MM.1S (cell line): ENCODE measurements at regions not wholly inside any gene's neighbourhood (a gene's known extent, or its start where the extent isn't known, plus 50 kb on each side); places are given as distances from the start of the nearest gene placed in this dataset.

Source experiments
- DNase-seq: peaks from one replicate; pipeline ENCODE4 v3.0.0-alpha.2; 2015
- H2AFZ ChIP-seq: fragments of 300-600 bp; sonication (generic); 2 replicates; pipeline ENCODE4 v1.6.0; 2016; ENCODE audit warnings: antibody characterized with exemption, low read length
- H3F3A ChIP-seq: fragments of 300-600 bp; sonication (generic); 2 replicates; pipeline ENCODE4 v1.6.1; 2016; ENCODE audit warnings: mild to moderate bottlenecking, antibody characterized with exemption, low read length, moderate library complexity, mixed read lengths; ENCODE audit not compliant: insufficient read depth
- H3K27ac ChIP-seq: fragments of 300-600 bp; sonication (generic); 2 replicates; pipeline ENCODE4 v1.5.1; 2016; ENCODE audit warnings: mild to moderate bottlenecking, low read length
- H3K27me3 ChIP-seq: fragments of 300-600 bp; sonication (generic); replicated peaks from 2 replicates; pipeline ENCODE4 v1.6.0; 2016; ENCODE audit warnings: low read length; ENCODE audit not compliant: insufficient read depth
- H3K36me3 ChIP-seq: fragments of 300-600 bp; sonication (generic); replicated peaks from 2 replicates; pipeline ENCODE4 v1.6.1; 2016; ENCODE audit warnings: mild to moderate bottlenecking, low read length, mixed read lengths; ENCODE audit not compliant: insufficient read depth
- H3K4me1 ChIP-seq: fragments of 300-600 bp; sonication (generic); 2 replicates; pipeline ENCODE4 v1.6.1; 2016; ENCODE audit warnings: low read length, mixed read lengths
- H3K4me2 ChIP-seq: fragments of 300-600 bp; sonication (generic); 2 replicates; pipeline ENCODE4 v1.6.0; 2016; ENCODE audit warnings: low read depth, low read length
- H3K4me3 ChIP-seq: fragments of 300-600 bp; sonication (generic); 2 replicates; pipeline ENCODE4 v1.5.1; 2016; ENCODE audit warnings: low read length, mixed read lengths
- H3K79me2 ChIP-seq: fragments of 300-600 bp; sonication (generic); 2 replicates; pipeline ENCODE4 v1.6.1; 2016; ENCODE audit warnings: mixed run types, low read length, mixed read lengths
- H3K9ac ChIP-seq: fragments of 300-600 bp; sonication (generic); 2 replicates; pipeline ENCODE4 v1.6.1; 2016; ENCODE audit warnings: low read length, mixed read lengths
- H3K9me2 ChIP-seq: fragments of 300-600 bp; sonication (generic); replicated peaks from 2 replicates; pipeline ENCODE4 v1.6.1; 2016; ENCODE audit warnings: mild to moderate bottlenecking, low read length, mixed read lengths; ENCODE audit not compliant: insufficient read depth
- H3K9me3 ChIP-seq: fragments of 300-600 bp; sonication (generic); replicated peaks from 2 replicates; pipeline ENCODE4 v1.6.1; 2016; ENCODE audit warnings: mild to moderate bottlenecking, low read length, mixed read lengths; ENCODE audit not compliant: insufficient read depth
- H4K20me1 ChIP-seq: fragments of 300-600 bp; sonication (generic); 2 replicates; pipeline ENCODE4 v1.6.1; 2016; ENCODE audit warnings: mild to moderate bottlenecking, low read length, moderate library complexity, mixed read lengths; ENCODE audit not compliant: insufficient read depth
- CTCF ChIP-seq: fragments of 300-600 bp; sonication (generic); IDR thresholded peaks from 2 replicates; pipeline ENCODE4 v1.5.1; 2016; ENCODE audit warnings: antibody characterized with exemption, low read length, mixed read lengths
- EZH2 ChIP-seq: fragments of 300-600 bp; sonication (generic); optimal IDR thresholded peaks from 2 replicates; pipeline ENCODE3; 2017; ENCODE audit warnings: low read depth, mild to moderate bottlenecking, antibody characterized with exemption, low read length, mixed read lengths
- EZH2phosphoT487 ChIP-seq: fragments of 300-600 bp; sonication (generic); IDR thresholded peaks from 2 replicates; pipeline ENCODE4 v1.6.1; 2018; ENCODE audit warnings: antibody characterized with exemption, low read length

- Histone ChIP-seq H3K79me2 (no peaks in the 10 kb centered on the region), H3K9me3 (no peaks in the 10 kb centered on the region), H3K27ac (no peak overlapping the region), H3K4me2 (no peak overlapping the region), H3K9me2 (no peaks in the 10 kb centered on the region), H3K4me3 (no peak overlapping the region), H3K4me1 (no peaks in the 10 kb centered on the region), H2AFZ (no peak overlapping the region), H3K27me3 (no peaks in the 10 kb centered on the region), H4K20me1 (no peaks in the 10 kb centered on the region), H3K36me3 (no peaks in the 10 kb centered on the region), H3K9ac (no peak overlapping the region), H3F3A (no peaks in the 10 kb centered on the region)
- TF ChIP-seq EZH2phosphoT487 (no peak), CTCF (no peak), EZH2 (no peak)
- DNase-seq, result no peak
Observed at GRCh38 chr10:112082120-112082519, 101.4 kb downstream of the GPAM start.

DNA sequence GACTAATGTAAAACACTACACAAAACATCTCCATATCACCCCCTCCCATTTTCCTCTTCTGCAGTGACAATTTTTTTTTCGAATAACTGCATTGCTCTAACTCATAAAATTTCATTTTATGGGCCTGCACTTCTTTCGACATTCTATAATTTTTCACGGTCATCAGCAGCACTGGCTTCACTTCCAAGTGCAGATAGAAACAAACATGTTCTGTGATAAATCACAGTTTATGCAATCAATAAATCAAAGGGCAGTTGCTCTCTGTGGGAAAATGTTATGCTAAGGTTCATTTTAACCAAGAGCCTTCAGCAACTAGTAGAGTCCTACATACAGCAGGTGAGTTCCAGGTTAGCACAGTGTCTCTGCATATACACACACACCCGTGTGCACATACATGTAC, 100.1 kb downstream of the GPAM start:
- no peak overlapping the region for H3K27ac ChIP-seq
- no peak overlapping the region for H2AFZ ChIP-seq
- no peaks in the 10 kb centered on the region for H3F3A ChIP-seq
- H3K27me3 ChIP-seq, result no peaks in the 10 kb centered on the region
- no peak overlapping the region for H3K4me3 ChIP-seq
- H3K79me2 ChIP-seq, result no peaks in the 10 kb centered on the region
- H3K9ac ChIP-seq, result no peak overlapping the region
- H3K36me3 ChIP-seq, result no peaks in the 10 kb centered on the region
- no peaks in the 10 kb centered on the region for H3K4me1 ChIP-seq
- DNase-seq, result no peak
- no peaks in the 10 kb centered on the region for H3K9me3 ChIP-seq
- H3K4me2 ChIP-seq, result no peak overlapping the region
- no peaks in the 10 kb centered on the region for H3K9me2 ChIP-seq
- no peak for TF ChIP-seq EZH2
- no peak for TF ChIP-seq EZH2phosphoT487
- TF ChIP-seq CTCF, result no peak
- no peaks in the 10 kb centered on the region for H4K20me1 ChIP-seq

DNA sequence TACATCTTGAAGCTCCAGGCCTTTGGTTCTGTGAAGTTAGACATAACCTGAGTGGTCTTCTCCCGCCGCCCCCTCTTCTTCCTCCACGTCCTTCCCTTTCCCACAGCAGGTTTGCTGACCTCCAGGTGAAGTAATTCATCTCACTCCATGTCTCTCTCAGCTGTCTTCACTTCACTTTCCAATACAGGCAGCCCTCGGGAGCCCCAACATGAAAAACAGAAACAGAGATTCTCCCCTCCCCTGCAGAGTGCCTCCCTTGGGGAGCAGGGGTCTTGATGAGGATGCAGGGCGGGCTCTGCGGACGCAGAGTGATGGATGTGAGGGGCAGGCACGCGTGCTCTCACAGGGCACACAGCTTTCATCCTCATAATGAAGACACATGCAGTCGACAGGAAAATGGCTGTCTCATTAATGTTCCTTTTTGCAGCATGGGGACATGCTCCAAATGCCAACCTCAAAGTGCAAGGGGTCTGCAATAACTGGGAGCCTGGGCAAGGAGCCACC, 95.6 kb downstream of the GPAM start:
- Histone ChIP-seq H3K4me2 (no peak overlapping the region), H3F3A (no peaks in the 10 kb centered on the region), H3K9me2 (no peaks in the 10 kb centered on the region), H3K9ac (no peak overlapping the region), H3K79me2 (no peaks in the 10 kb centered on the region), H3K27ac (no peak overlapping the region), H3K4me1 (no peaks in the 10 kb centered on the region), H3K4me3 (no peak overlapping the region), H4K20me1 (no peaks in the 10 kb centered on the region), H3K9me3 (no peaks in the 10 kb centered on the region), H3K27me3 (no peaks in the 10 kb centered on the region), H3K36me3 (no peaks in the 10 kb centered on the region), H2AFZ (no peak overlapping the region)
- no peak for TF ChIP-seq EZH2phosphoT487
- TF ChIP-seq CTCF, result no peak
- no peak for TF ChIP-seq EZH2
- no peak for DNase-seq
